ENCODE measurements at regions not wholly inside any gene's neighbourhood (a gene's known extent, or its start where the extent isn't known, plus 50 kb on each side); places are given as distances from the start of the nearest gene placed in this dataset.

DNA sequence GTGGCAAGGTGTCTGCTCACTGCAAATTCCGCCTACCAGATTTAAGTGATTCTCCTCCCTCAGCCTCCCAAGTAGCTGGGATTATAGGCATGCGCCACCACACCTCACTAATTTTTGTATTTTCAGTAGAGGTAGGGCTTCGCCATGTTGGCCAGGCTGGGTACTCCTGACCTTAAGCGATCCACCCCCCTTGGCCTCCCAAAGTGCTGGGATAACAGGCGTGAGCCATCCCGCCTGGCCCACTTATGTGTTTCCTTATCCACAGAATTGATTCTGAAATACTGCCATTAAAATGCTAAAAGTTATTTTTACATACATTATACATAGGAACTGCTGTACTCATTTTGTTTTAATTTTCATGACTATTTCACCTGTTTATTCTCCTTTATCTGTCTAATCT, 529.7 kb upstream of the CDH7 start:
- DNase-seq (ENCODE audit: low spot score): no peak
- 23% methylated on average over 4 of the region's 6 CpGs for WGBS (ENCODE audit: low lambda C conversion rate)
- no peak for ATAC-seq
- no peak overlapping the region for H3K4me3 ChIP-seq (replicated peaks in 1 of 3; ENCODE audit: insufficient read depth in 1 of 3, low read depth in 2 of 3, low read length in 3 of 3)
- POLR2A ChIA-PET: no interaction called here
- no peak overlapping the region for H3K4me2 ChIP-seq (ENCODE audit: low read depth, low read length)
- no peak overlapping the region for H2AFZ ChIP-seq (ENCODE audit: low read length)
- no peak for FAIRE-seq
- CTCF ChIA-PET (ENCODE audit: low intra/inter-chr PET ratio, low total read pairs): no interaction called here
- no peaks in the 10 kb centered on the region for H3K36me3 ChIP-seq (replicated peaks in 1 of 2; ENCODE audit: control insufficient read depth in 1 of 2, insufficient read depth in 2 of 2, low read length in 2 of 2)
- no TSS peak for BruUV-seq (replicated peaks)
- no peak for TF ChIP-seq ZMYM4 (CRISPR knock-in tag; IDR thresholded peaks at IDR 0.05)
- no peak for TF ChIP-seq ZNF879 (CRISPR knock-in tag; IDR thresholded peaks at IDR 0.05)
- TF ChIP-seq AGO2 (optimal IDR thresholded peaks at IDR 0.05; ENCODE audit: low read depth, low read length): no peak
- TF ChIP-seq, protein P1, sequence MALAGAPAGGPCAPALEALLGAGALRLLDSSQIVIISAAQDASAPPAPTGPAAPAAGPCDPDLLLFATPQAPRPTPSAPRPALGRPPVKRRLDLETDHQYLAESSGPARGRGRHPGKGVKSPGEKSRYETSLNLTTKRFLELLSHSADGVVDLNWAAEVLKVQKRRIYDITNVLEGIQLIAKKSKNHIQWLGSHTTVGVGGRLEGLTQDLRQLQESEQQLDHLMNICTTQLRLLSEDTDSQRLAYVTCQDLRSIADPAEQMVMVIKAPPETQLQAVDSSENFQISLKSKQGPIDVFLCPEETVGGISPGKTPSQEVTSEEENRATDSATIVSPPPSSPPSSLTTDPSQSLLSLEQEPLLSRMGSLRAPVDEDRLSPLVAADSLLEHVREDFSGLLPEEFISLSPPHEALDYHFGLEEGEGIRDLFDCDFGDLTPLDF (CRISPR knock-in tag; IDR thresholded peaks at IDR 0.05): no peak
- no peak for TF ChIP-seq SRSF9 (IDR thresholded peaks at IDR 0.05; ENCODE audit: borderline replicate concordance, insufficient read depth, low read depth, low read length, poor library complexity, severe bottlenecking)
- H3K9me3 ChIP-seq (ENCODE audit: low read length): no peaks in the 10 kb centered on the region
- in situ Hi-C loops (cut with HindIII; ENCODE audit: extremely low pct_ligation_motif_present, low pct_unique_long_range_greater_than_20kb): no loop called here
- intact Hi-C loops (cut with micrococcal nuclease; ENCODE audit: unreplicated experiment): no loop called here
- H3K27ac ChIP-seq (ENCODE audit: extremely low read length, insufficient read depth, low read length): no peak overlapping the region
- H3K27me3 ChIP-seq (ENCODE audit: control insufficient read depth in 1 of 2, insufficient read depth in 2 of 2, low read length in 2 of 2): no peaks in the 10 kb centered on the region
- H4K20me1 ChIP-seq (ENCODE audit: insufficient read depth, low read length): no peaks in the 10 kb centered on the region
- no peaks in the 10 kb centered on the region for H3K4me1 ChIP-seq (ENCODE audit: insufficient read depth, low read length)
- H3K9ac ChIP-seq (ENCODE audit: insufficient read depth, low read depth, low read length): no peak overlapping the region
- H3K79me2 ChIP-seq (ENCODE audit: insufficient read depth, low read length): no peaks in the 10 kb centered on the region

DNA sequence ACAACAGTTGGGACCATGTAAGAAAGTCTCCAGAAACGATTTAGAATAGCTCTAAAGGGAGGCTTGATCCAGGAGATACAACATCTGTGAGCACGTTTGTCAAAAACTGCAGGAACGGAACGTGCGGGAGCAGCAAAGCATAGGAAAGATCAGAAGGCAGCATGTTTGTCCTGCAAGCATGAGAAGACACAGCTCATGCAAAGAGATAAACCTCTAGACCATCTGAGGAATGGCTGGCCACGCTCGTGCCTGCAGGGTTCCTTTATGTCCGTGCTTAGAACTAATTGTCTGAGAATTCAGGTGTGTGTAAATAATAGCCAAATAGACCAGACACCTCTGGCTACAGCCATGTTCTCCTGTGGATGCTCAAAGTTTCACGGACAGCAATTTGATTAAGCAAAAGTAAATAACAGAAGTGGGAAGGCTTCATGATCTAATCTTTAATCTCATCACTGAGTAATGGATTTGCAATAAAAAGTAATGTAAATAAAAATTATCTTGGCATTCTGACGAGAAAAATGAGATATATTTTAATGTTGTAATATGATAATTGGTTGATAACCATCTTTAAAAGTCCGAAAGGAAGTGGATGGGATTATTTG, 534.8 kb upstream of the CDH7 start:
- Histone ChIP-seq H3K4me2 (ENCODE audit: low read depth, low read length) (no peak overlapping the region), H3K79me2 (ENCODE audit: insufficient read depth, low read length) (no peaks in the 10 kb centered on the region), H3K9ac (ENCODE audit: insufficient read depth, low read depth, low read length) (no peak overlapping the region), H4K20me1 (ENCODE audit: insufficient read depth, low read length) (no peaks in the 10 kb centered on the region), H3K27ac (ENCODE audit: extremely low read length, insufficient read depth, low read length) (no peak overlapping the region), H3K9me3 (ENCODE audit: low read length) (no peaks in the 10 kb centered on the region), H3K4me1 (ENCODE audit: insufficient read depth, low read length) (no peaks in the 10 kb centered on the region), H3K36me3 (replicated peaks in 1 of 2; ENCODE audit: control insufficient read depth in 1 of 2, insufficient read depth in 2 of 2, low read length in 2 of 2) (no peaks in the 10 kb centered on the region), H2AFZ (ENCODE audit: low read length) (no peak overlapping the region), H3K4me3 (replicated peaks in 1 of 3; ENCODE audit: insufficient read depth in 1 of 3, low read depth in 2 of 3, low read length in 3 of 3) (no peak overlapping the region), H3K27me3 (ENCODE audit: control insufficient read depth in 1 of 2, insufficient read depth in 2 of 2, low read length in 2 of 2) (no peaks in the 10 kb centered on the region)
- ATAC-seq (no peak), DNase-seq (ENCODE audit: low spot score) (no peak), FAIRE-seq (no peak)
- no TSS peak for BruUV-seq (replicated peaks)
- in situ Hi-C loops (cut with HindIII; ENCODE audit: extremely low pct_ligation_motif_present, low pct_unique_long_range_greater_than_20kb) (no loop called here), intact Hi-C loops (cut with micrococcal nuclease; ENCODE audit: unreplicated experiment) (no loop called here)
- 16% methylated on average over 11 of the region's 11 CpGs for WGBS (ENCODE audit: low lambda C conversion rate)
- CTCF ChIA-PET (ENCODE audit: low intra/inter-chr PET ratio, low total read pairs): no interaction called here
- POLR2A ChIA-PET: no interaction called here
- TF ChIP-seq EHMT2 (IDR thresholded peaks at IDR 0.05; ENCODE audit: borderline replicate concordance, low read depth, low read length) (no peak), ZNF432 (CRISPR knock-in tag; IDR thresholded peaks at IDR 0.05; ENCODE audit: borderline replicate concordance) (no peak), HNRNPK (IDR thresholded peaks at IDR 0.05; ENCODE audit: low read depth, low read length, poor library complexity, severe bottlenecking) (no peak), RXRB (CRISPR knock-in tag; IDR thresholded peaks at IDR 0.05; ENCODE audit: borderline replicate concordance) (no peak), AHR (CRISPR knock-in tag; IDR thresholded peaks at IDR 0.05) (no peak), ZZZ3 (CRISPR knock-in tag; IDR thresholded peaks at IDR 0.05; ENCODE audit: borderline replicate concordance) (no peak)
- TF ChIP-seq, protein P2, sequence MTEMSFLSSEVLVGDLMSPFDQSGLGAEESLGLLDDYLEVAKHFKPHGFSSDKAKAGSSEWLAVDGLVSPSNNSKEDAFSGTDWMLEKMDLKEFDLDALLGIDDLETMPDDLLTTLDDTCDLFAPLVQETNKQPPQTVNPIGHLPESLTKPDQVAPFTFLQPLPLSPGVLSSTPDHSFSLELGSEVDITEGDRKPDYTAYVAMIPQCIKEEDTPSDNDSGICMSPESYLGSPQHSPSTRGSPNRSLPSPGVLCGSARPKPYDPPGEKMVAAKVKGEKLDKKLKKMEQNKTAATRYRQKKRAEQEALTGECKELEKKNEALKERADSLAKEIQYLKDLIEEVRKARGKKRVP (CRISPR knock-in tag; IDR thresholded peaks at IDR 0.05): no peak
- TF ChIP-seq, protein P3, sequence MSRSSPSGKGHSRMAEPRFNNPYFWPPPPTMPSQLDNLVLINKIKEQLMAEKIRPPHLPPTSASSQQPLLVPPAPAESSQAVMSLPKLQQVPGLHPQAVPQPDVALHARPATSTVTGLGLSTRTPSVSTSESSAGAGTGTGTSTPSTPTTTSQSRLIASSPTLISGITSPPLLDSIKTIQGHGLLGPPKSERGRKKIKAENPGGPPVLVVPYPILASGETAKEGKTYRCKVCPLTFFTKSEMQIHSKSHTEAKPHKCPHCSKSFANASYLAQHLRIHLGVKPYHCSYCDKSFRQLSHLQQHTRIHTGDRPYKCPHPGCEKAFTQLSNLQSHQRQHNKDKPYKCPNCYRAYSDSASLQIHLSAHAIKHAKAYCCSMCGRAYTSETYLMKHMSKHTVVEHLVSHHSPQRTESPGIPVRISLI (CRISPR knock-in tag; IDR thresholded peaks at IDR 0.05; ENCODE audit: borderline replicate concordance): no peak
